Panc1 (cell line): ENCODE measurements at regions not wholly inside any gene's neighbourhood (a gene's known extent, or its start where the extent isn't known, plus 50 kb on each side); places are given as distances from the start of the nearest gene placed in this dataset.

ENCODE experiments used
- ATAC-seq: fragments of 200-7000 bp; cut with Tn5 transposase; 2 replicates; pipeline ENCODE4 v1.9.1; 2020; ENCODE audit warnings: mild to moderate bottlenecking, moderate library complexity
- BruUV-seq: library from RNA; stranded (reverse); fragments of 400-500 nt; replicated peaks from 2 replicates; lab custom pipeline; 2021; lab: Mats Ljungman, UMichigan
- CTCF ChIA-PET: fragments of 300-600 bp; sonication (Branson Sonifier 250); formaldehyde crosslinking; loops from one replicate; lab custom pipeline; 2022; ENCODE audit warnings: antibody characterized with exemption; lab: Charles Lee
- POLR2A ChIA-PET: fragments of 300-600 bp; sonication (Branson Sonifier 250); formaldehyde crosslinking; loops from one replicate; lab custom pipeline; 2022; ENCODE audit warnings: antibody characterized with exemption; lab: Charles Lee
- DNase-seq: peaks from one replicate; pipeline ENCODE4 v3.0.0-alpha.2; 2010; ENCODE audit warnings: low read depth, low spot score
- H3K27ac ChIP-seq: 2 replicates; pipeline ENCODE4 v1.5.1; 2011; ENCODE audit warnings: mild to moderate bottlenecking, low read length, inconsistent platforms
- H3K27me3 ChIP-seq: fragments of 200-500 bp; sonication (Bioruptor generic); 2 replicates; pipeline ENCODE4 v1.6.0; 2014; ENCODE audit warnings: low read length, inconsistent platforms; ENCODE audit not compliant: control insufficient read depth, insufficient read depth
- H3K36me3 ChIP-seq: fragments of 200-500 bp; sonication (Bioruptor generic); 2 replicates; pipeline ENCODE4 v1.5.1; 2014; ENCODE audit warnings: inconsistent platforms, mild to moderate bottlenecking, low read length, moderate library complexity; ENCODE audit not compliant: control insufficient read depth, insufficient read depth
- H3K4me1 ChIP-seq: 2 replicates; pipeline ENCODE4 v1.5.1; 2011; ENCODE audit warnings: inconsistent platforms, mild to moderate bottlenecking, low read length, moderate library complexity; ENCODE audit not compliant: control insufficient read depth, insufficient read depth
- H3K4me3 ChIP-seq, 2 experiments: 2 replicates each; pipeline ENCODE4 v1.5.1; 2011 to 2012; ENCODE audit warnings: low read depth in 2 of 2, low read length in 2 of 2, mild to moderate bottlenecking in 2 of 2, inconsistent platforms in 1 of 2, moderate library complexity in 1 of 2
- H3K9me3 ChIP-seq: fragments of 200-500 bp; sonication (Bioruptor generic); 2 replicates; pipeline ENCODE4 v1.5.1; 2014; ENCODE audit warnings: low read depth, mild to moderate bottlenecking, inconsistent platforms, low read length, moderate library complexity; ENCODE audit not compliant: control insufficient read depth, insufficient read depth
- POLR2AphosphoS5 ChIP-seq: IDR thresholded peaks from 2 replicates; pipeline ENCODE4 v1.6.1; 2012; ENCODE audit warnings: mild to moderate bottlenecking, low read depth, low read length, moderate library complexity
- REST ChIP-seq, 2 experiments: IDR thresholded peaks; 2 replicates each; pipeline ENCODE4 v1.6.1; 2011 to 2012; ENCODE audit warnings: low read depth in 2 of 2, control low read depth in 1 of 2, low read length in 1 of 2, mild to moderate bottlenecking in 1 of 2, moderate library complexity in 1 of 2; ENCODE audit not compliant: insufficient read depth in 1 of 2
- SIN3A ChIP-seq: IDR thresholded peaks from 2 replicates; pipeline ENCODE4 v1.6.1; 2012; ENCODE audit warnings: low read depth, mild to moderate bottlenecking, low read length, moderate library complexity, borderline replicate concordance; ENCODE audit not compliant: insufficient read depth
- TCF7L2 ChIP-seq: IDR thresholded peaks from 2 replicates; pipeline ENCODE4 v1.6.1; 2011; ENCODE audit warnings: mild to moderate bottlenecking, low read depth, low read length, inconsistent platforms
- in situ Hi-C: cut with HindIII; loops from 2 replicates; pipeline ENCODE4 v1.10.0; 2016; ENCODE audit warnings: low sequenced_read_pairs, low pct_unique_long_range_greater_than_20kb
- intact Hi-C: fragments of 100-400 bp; cut with micrococcal nuclease; formaldehyde crosslinking; loops from one replicate; pipeline ENCODE4 v1.10.0; 2022; ENCODE audit not compliant: unreplicated experiment
- TF ChIP-seq, protein P1 (sequence below): fragments of 450-650 bp; IDR thresholded peaks from 2 replicates; pipeline ENCODE4 v1.5.1; 2017; ENCODE audit warnings: mild to moderate bottlenecking

GRCh38 chr6:133631421-133631820 lies 257.5 kb upstream of the TCF21 start:
- no TSS peak for BruUV-seq
- H3K36me3 ChIP-seq: no peaks in the 10 kb centered on the region
- DNase-seq (no peak), ATAC-seq (no peak)
- ChIA-PET POLR2A (no interaction called here), CTCF (no interaction called here)
- H3K27me3 ChIP-seq: no peaks in the 10 kb centered on the region
- in situ Hi-C loops (no loop called here), intact Hi-C loops (no loop called here)
- H3K9me3 ChIP-seq: no peaks in the 10 kb centered on the region
- no peaks in the 10 kb centered on the region for H3K4me1 ChIP-seq
- no peak overlapping the region for H3K4me3 ChIP-seq
- TF ChIP-seq TCF7L2 (no peak), POLR2AphosphoS5 (no peak), SIN3A (no peak), REST (IDR thresholded peaks at IDR 0.05; ENCODE audit: insufficient read depth in 1 of 2, low read depth in 2 of 2, low read length in 1 of 2) (no peak)
- TF ChIP-seq, protein P1, sequence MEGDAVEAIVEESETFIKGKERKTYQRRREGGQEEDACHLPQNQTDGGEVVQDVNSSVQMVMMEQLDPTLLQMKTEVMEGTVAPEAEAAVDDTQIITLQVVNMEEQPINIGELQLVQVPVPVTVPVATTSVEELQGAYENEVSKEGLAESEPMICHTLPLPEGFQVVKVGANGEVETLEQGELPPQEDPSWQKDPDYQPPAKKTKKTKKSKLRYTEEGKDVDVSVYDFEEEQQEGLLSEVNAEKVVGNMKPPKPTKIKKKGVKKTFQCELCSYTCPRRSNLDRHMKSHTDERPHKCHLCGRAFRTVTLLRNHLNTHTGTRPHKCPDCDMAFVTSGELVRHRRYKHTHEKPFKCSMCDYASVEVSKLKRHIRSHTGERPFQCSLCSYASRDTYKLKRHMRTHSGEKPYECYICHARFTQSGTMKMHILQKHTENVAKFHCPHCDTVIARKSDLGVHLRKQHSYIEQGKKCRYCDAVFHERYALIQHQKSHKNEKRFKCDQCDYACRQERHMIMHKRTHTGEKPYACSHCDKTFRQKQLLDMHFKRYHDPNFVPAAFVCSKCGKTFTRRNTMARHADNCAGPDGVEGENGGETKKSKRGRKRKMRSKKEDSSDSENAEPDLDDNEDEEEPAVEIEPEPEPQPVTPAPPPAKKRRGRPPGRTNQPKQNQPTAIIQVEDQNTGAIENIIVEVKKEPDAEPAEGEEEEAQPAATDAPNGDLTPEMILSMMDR: no peak
- H3K27ac ChIP-seq: no peak overlapping the region

DNA sequence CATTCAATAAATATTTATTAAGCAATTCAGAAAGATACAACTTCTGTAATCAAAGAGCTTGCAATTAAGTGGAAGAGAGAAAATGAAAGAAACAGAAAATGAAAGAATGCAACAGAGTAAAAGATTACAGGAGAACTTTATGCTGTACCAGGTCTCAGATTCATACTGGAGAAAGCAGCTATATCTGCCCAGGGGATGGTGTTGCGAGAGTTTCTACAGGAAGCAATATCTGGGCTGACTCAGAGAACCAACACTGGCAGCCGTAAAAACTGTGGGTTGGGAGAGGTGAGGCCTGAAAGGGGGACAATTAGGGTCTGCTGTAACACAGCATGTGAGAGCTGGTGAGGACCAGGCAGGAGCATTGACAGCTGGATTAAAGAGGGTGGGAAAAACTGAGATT lies 256.7 kb upstream of the TCF21 start:
- no peaks in the 10 kb centered on the region for H3K27me3 ChIP-seq
- H3K9me3 ChIP-seq: no peaks in the 10 kb centered on the region
- TF ChIP-seq POLR2AphosphoS5 (no peak), TCF7L2 (no peak), REST (IDR thresholded peaks at IDR 0.05; ENCODE audit: insufficient read depth in 1 of 2, low read depth in 2 of 2, low read length in 1 of 2) (no peak), SIN3A (no peak)
- TF ChIP-seq, protein P1: no peak
- H3K36me3 ChIP-seq: no peaks in the 10 kb centered on the region
- CTCF ChIA-PET: no interaction called here
- H3K27ac ChIP-seq: no peak overlapping the region
- in situ Hi-C loops: no loop called here
- intact Hi-C loops: no loop called here
- H3K4me3 ChIP-seq: no peak overlapping the region
- DNase-seq (no peak), ATAC-seq (no peak)
- no peaks in the 10 kb centered on the region for H3K4me1 ChIP-seq
- POLR2A ChIA-PET: interaction anchor here (0.6 kb wide), 1 partner anchor 65 kb away, joined by 7 read pairs; no protein-coding TSS in a partner anchor
- BruUV-seq: no TSS peak
